Adrenal gland (tissue), 5 donors: ENCODE measurements at regions not wholly inside any gene's neighbourhood (a gene's known extent, or its start where the extent isn't known, plus 50 kb on each side); places are given as distances from the start of the nearest gene placed in this dataset.
"Not testable (repeated sequence)": the region's sequence is repeated elsewhere in the genome, so short reads cannot be mapped to it uniquely, and the experiment has no call there.

Source experiments
- CTCF ChIP-seq, 6 experiments: fragments of 450-650 bp in 4 of 6; fragments of 200-600 bp in 2 of 6; sonication (generic) in 1 of 6; IDR thresholded peaks; 1 replicate in 5 of 6; 2 replicates in 1 of 6; pipeline versions ENCODE4 v1.5.1 to v1.8.0; 2016 to 2021; ENCODE audit warnings: antibody characterized with exemption in 6 of 6, mild to moderate bottlenecking in 2 of 6, moderate library complexity in 1 of 6
- POLR2A ChIP-seq, 2 donors: fragments of 450-650 bp; IDR thresholded peaks; one replicate each; pipeline ENCODE4 v1.6.1; 2017; ENCODE audit warnings: antibody characterized with exemption in 2 of 2, mild to moderate bottlenecking in 2 of 2, moderate library complexity in 1 of 2
- donor health status: DM: no; HTN: no; CAD: no.

- TF ChIP-seq CTCF, POLR2A (IDR thresholded peaks at IDR 0.05): not testable (repeated sequence)
Measured at GRCh38 chr11:89640777-89641176, 69.3 kb upstream of the TRIM77 start.
